ENCODE measurements at regions not wholly inside any gene's neighbourhood (a gene's known extent, or its start where the extent isn't known, plus 50 kb on each side); places are given as distances from the start of the nearest gene placed in this dataset.

DNA sequence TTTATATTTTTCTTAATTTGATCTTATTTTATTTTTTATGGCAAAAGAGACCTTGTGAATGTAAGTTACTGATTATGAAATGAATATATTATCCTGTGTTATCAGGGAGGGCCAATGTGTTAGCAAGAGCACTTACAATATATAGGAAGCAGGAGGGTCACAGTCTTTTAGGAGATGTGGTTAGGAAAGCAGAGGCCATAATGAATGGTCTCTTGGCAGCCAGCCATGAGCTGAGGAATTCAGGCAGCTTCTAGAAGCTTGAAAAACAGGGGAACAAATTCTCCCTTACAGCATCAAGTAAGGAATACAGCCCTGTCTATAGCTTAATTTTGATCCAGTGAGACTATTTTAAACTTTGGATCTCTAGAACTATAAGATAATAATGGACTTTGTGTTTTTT, 2374.6 kb downstream of the PCDH9 start:
- CTCF ChIA-PET: no interaction called here
- Histone ChIP-seq H3K4me1 (ENCODE audit: control insufficient read depth, insufficient read depth, low read length) (no peaks in the 10 kb centered on the region), H3K4me2 (ENCODE audit: control insufficient read depth, insufficient read depth) (no peak overlapping the region), H2AFZ (ENCODE audit: control insufficient read depth, low read depth, low read length) (no peak overlapping the region), H3K27me3 (replicated peaks in 1 of 2; ENCODE audit: control insufficient read depth in 2 of 2, insufficient read depth in 2 of 2, low read length in 1 of 2) (no peaks in the 10 kb centered on the region), H3K4me3 (no peak overlapping the region), H3K9ac (ENCODE audit: control insufficient read depth, insufficient read depth, low read length) (no peak overlapping the region), H4K20me1 (ENCODE audit: control insufficient read depth, insufficient read depth) (no peaks in the 10 kb centered on the region), H3K36me3 (ENCODE audit: control insufficient read depth in 2 of 2, insufficient read depth in 2 of 2, low read length in 1 of 2) (no peaks in the 10 kb centered on the region), H3K27ac (ENCODE audit: control insufficient read depth, insufficient read depth) (no peak overlapping the region), H3K79me2 (ENCODE audit: control insufficient read depth, insufficient read depth, low read length) (no peaks in the 10 kb centered on the region), H3K9me3 (replicated peaks; ENCODE audit: control insufficient read depth, insufficient read depth, low read length) (no peaks in the 10 kb centered on the region)
- RAD21 ChIA-PET (ENCODE audit: unreplicated experiment): no interaction called here
- FAIRE-seq (no peak), DNase-seq (ENCODE audit: low read depth, low spot score) (no peak), ATAC-seq (no peak)
- SMC1A ChIA-PET (ENCODE audit: uncharacterized antibody, unreplicated experiment): no interaction called here
- BruUV-seq (replicated peaks): no TSS peak
- TF ChIP-seq CBFB (IDR thresholded peaks at IDR 0.05; ENCODE audit: low read depth): no peak
- TF ChIP-seq, protein P1, sequence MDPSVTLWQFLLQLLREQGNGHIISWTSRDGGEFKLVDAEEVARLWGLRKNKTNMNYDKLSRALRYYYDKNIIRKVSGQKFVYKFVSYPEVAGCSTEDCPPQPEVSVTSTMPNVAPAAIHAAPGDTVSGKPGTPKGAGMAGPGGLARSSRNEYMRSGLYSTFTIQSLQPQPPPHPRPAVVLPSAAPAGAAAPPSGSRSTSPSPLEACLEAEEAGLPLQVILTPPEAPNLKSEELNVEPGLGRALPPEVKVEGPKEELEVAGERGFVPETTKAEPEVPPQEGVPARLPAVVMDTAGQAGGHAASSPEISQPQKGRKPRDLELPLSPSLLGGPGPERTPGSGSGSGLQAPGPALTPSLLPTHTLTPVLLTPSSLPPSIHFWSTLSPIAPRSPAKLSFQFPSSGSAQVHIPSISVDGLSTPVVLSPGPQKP (IDR thresholded peaks at IDR 0.05; ENCODE audit: low read depth, low read length): no peak
- TF ChIP-seq ZNF622 (IDR thresholded peaks at IDR 0.05): no peak
- no peak for TF ChIP-seq SIN3A (IDR thresholded peaks at IDR 0.05; ENCODE audit: low read depth, low read length)
- TF ChIP-seq, protein P2, sequence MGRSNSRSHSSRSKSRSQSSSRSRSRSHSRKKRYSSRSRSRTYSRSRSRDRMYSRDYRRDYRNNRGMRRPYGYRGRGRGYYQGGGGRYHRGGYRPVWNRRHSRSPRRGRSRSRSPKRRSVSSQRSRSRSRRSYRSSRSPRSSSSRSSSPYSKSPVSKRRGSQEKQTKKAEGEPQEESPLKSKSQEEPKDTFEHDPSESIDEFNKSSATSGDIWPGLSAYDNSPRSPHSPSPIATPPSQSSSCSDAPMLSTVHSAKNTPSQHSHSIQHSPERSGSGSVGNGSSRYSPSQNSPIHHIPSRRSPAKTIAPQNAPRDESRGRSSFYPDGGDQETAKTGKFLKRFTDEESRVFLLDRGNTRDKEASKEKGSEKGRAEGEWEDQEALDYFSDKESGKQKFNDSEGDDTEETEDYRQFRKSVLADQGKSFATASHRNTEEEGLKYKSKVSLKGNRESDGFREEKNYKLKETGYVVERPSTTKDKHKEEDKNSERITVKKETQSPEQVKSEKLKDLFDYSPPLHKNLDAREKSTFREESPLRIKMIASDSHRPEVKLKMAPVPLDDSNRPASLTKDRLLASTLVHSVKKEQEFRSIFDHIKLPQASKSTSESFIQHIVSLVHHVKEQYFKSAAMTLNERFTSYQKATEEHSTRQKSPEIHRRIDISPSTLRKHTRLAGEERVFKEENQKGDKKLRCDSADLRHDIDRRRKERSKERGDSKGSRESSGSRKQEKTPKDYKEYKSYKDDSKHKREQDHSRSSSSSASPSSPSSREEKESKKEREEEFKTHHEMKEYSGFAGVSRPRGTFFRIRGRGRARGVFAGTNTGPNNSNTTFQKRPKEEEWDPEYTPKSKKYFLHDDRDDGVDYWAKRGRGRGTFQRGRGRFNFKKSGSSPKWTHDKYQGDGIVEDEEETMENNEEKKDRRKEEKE (IDR thresholded peaks at IDR 0.05): no peak
- no peak for TF ChIP-seq ETV6 (conservative IDR thresholded peaks at IDR 0.05 in 1 of 2, IDR thresholded peaks at IDR 0.05 in 1 of 2; ENCODE audit: borderline replicate concordance in 1 of 2, low read depth in 1 of 2)
- POLR2A ChIA-PET: no interaction called here
- intact Hi-C loops (cut with micrococcal nuclease; ENCODE audit: unreplicated experiment): no loop called here
- in situ Hi-C loops (cut with MboI): no loop called here
